ENCODE measurements at regions not wholly inside any gene's neighbourhood (a gene's known extent, or its start where the extent isn't known, plus 50 kb on each side); places are given as distances from the start of the nearest gene placed in this dataset.

GRCh38 chr5:125813221-125813974 lies 609.8 kb upstream of the GRAMD2B start:
- peaks cover 24% of the 10 kb centered on the region for H3K4me1 Mint-ChIP-seq
- no peaks in the 10 kb centered on the region for H3K79me2 ChIP-seq (ENCODE audit: low read depth)
- no peak overlapping the region for H3K4me2 ChIP-seq
- H4K20me1 ChIP-seq (ENCODE audit: low read depth) = no peaks in the 10 kb centered on the region
- H3K27ac ChIP-seq = no peak overlapping the region
- H3F3A ChIP-seq (ENCODE audit: low read depth) = no peaks in the 10 kb centered on the region
- no peaks in the 10 kb centered on the region for H3K36me3 ChIP-seq
- H3K4me1 ChIP-seq = peaks cover 7% of the 10 kb centered on the region
- H3K4me3 ChIP-seq = no peak overlapping the region
- no peak overlapping the region for H2AFZ ChIP-seq (replicated peaks)
- H3K4me3 Mint-ChIP-seq = no peak overlapping the region
- no peak overlapping the region for H3K9ac ChIP-seq
- H3K36me3 Mint-ChIP-seq = no peaks in the 10 kb centered on the region
- H3K27me3 ChIP-seq = no peaks in the 10 kb centered on the region
- DNase-seq (ENCODE audit: low spot score) = no peak
- no peak for TF ChIP-seq CTCF (IDR thresholded peaks at IDR 0.05)
- no peak for TF ChIP-seq EZH2phosphoT487 (IDR thresholded peaks at IDR 0.05)
- no peak for TF ChIP-seq EZH2 (IDR thresholded peaks at IDR 0.05)
- H3K27ac Mint-ChIP-seq = no peak overlapping the region
- no peaks in the 10 kb centered on the region for H3K27me3 Mint-ChIP-seq (ENCODE audit: insufficient read depth, low read depth)
- no peaks in the 10 kb centered on the region for H3K9me3 ChIP-seq (ENCODE audit: low read depth)
- H3K9me3 Mint-ChIP-seq = peaks cover 5% of the 10 kb centered on the region

- no peaks in the 10 kb centered on the region for H3K36me3 ChIP-seq
- H3K79me2 ChIP-seq (ENCODE audit: low read depth) = no peaks in the 10 kb centered on the region
- no peaks in the 10 kb centered on the region for H3F3A ChIP-seq (ENCODE audit: low read depth)
- Mint-ChIP-seq H3K9me3 (no peaks in the 10 kb centered on the region), H3K27ac (no peak overlapping the region), H3K36me3 (no peaks in the 10 kb centered on the region), H3K4me3 (no peak overlapping the region), H3K27me3 (ENCODE audit: insufficient read depth, low read depth) (no peaks in the 10 kb centered on the region), H3K4me1 (peaks cover 24% of the 10 kb centered on the region)
- H3K9ac ChIP-seq = no peak overlapping the region
- no peak overlapping the region for H2AFZ ChIP-seq (replicated peaks)
- H3K4me2 ChIP-seq = no peak overlapping the region
- no peak for DNase-seq (ENCODE audit: low spot score)
- H4K20me1 ChIP-seq (ENCODE audit: low read depth) = no peaks in the 10 kb centered on the region
- no peak overlapping the region for H3K27ac ChIP-seq
- TF ChIP-seq EZH2phosphoT487 (IDR thresholded peaks at IDR 0.05) (no peak), CTCF (IDR thresholded peaks at IDR 0.05) (no peak), EZH2 (IDR thresholded peaks at IDR 0.05) (no peak)
- H3K27me3 ChIP-seq = no peaks in the 10 kb centered on the region
- peaks cover 7% of the 10 kb centered on the region for H3K4me1 ChIP-seq
- H3K4me3 ChIP-seq = no peak overlapping the region
- H3K9me3 ChIP-seq (ENCODE audit: low read depth) = no peaks in the 10 kb centered on the region
Measured at GRCh38 chr5:125814119-125814518, 609.1 kb upstream of the GRAMD2B start.

GRCh38 chr5:125823572-125823971 lies 599.6 kb upstream of the GRAMD2B start:
- H3K27ac ChIP-seq = no peak overlapping the region
- DNase-seq (ENCODE audit: low spot score) = no peak
- H3K9ac ChIP-seq = no peak overlapping the region
- H3K36me3 ChIP-seq = no peaks in the 10 kb centered on the region
- no peaks in the 10 kb centered on the region for H3K27me3 ChIP-seq
- H2AFZ ChIP-seq (replicated peaks) = no peak overlapping the region
- peaks cover 11% of the 10 kb centered on the region for H3K9me3 Mint-ChIP-seq
- no peak overlapping the region for H3K27ac Mint-ChIP-seq
- H3K79me2 ChIP-seq (ENCODE audit: low read depth) = no peaks in the 10 kb centered on the region
- no peaks in the 10 kb centered on the region for H3K27me3 Mint-ChIP-seq (ENCODE audit: insufficient read depth, low read depth)
- no peaks in the 10 kb centered on the region for H3K36me3 Mint-ChIP-seq
- H3K4me1 Mint-ChIP-seq = no peaks in the 10 kb centered on the region
- TF ChIP-seq EZH2 (IDR thresholded peaks at IDR 0.05) (no peak), CTCF (IDR thresholded peaks at IDR 0.05) (no peak), EZH2phosphoT487 (IDR thresholded peaks at IDR 0.05) (no peak)
- no peaks in the 10 kb centered on the region for H3K9me3 ChIP-seq (ENCODE audit: low read depth)
- no peak overlapping the region for H3K4me3 ChIP-seq
- no peaks in the 10 kb centered on the region for H3K4me1 ChIP-seq
- H3K4me3 Mint-ChIP-seq = no peak overlapping the region
- no peaks in the 10 kb centered on the region for H4K20me1 ChIP-seq (ENCODE audit: low read depth)
- no peaks in the 10 kb centered on the region for H3F3A ChIP-seq (ENCODE audit: low read depth)
- H3K4me2 ChIP-seq = no peak overlapping the region
